Stimulated activated CD8-positive, alpha-beta memory T cell treated with anti-CD3 and anti-CD28 coated beads, Interleukin-12 subunit alpha, Interleukin-12 subunit beta, amount 100 ng/mL, for 24 hours (primary cell): ENCODE measurements at regions not wholly inside any gene's neighbourhood (a gene's known extent, or its start where the extent isn't known, plus 50 kb on each side); places are given as distances from the start of the nearest gene placed in this dataset.
"Not testable (repeated sequence)": the region's sequence is repeated elsewhere in the genome, so short reads cannot be mapped to it uniquely, and the experiment has no call there.

Experiments
- DNase-seq: peaks from one replicate; pipeline ENCODE4 v3.0.0-alpha.2; 2020; ENCODE audit errors: extremely low read depth

- DNase-seq: no peak
Observed at GRCh38 chrX:122552286-122552800, 631.7 kb upstream of the GRIA3 start.

GRCh38 chrX:122555925-122556324 lies 628.2 kb upstream of the GRIA3 start:
- no peak for DNase-seq

GRCh38 chrX:122565952-122566351 lies 618.1 kb upstream of the GRIA3 start:
- no peak for DNase-seq

- no peak for DNase-seq
Observed at GRCh38 chrX:122566401-122566800, 617.7 kb upstream of the GRIA3 start.

- DNase-seq: no peak
Observed at GRCh38 chrX:122567911-122568310, 616.2 kb upstream of the GRIA3 start.

GRCh38 chrX:122572461-122572860 lies 611.6 kb upstream of the GRIA3 start:
- no peak for DNase-seq

- DNase-seq: no peak
Observed at GRCh38 chrX:122579036-122579435, 605.0 kb upstream of the GRIA3 start.

GRCh38 chrX:122579526-122579925 lies 604.6 kb upstream of the GRIA3 start:
- no peak for DNase-seq

GRCh38 chrX:122582280-122582974 lies 601.7 kb upstream of the GRIA3 start:
- no peak for DNase-seq

GRCh38 chrX:122582975-122583305 lies 601.1 kb upstream of the GRIA3 start:
- DNase-seq: no peak

GRCh38 chrX:122583551-122583950 lies 600.5 kb upstream of the GRIA3 start:
- DNase-seq: no peak

- no peak for DNase-seq
Observed at GRCh38 chrX:122584981-122585380, 599.1 kb upstream of the GRIA3 start.

- DNase-seq: no peak
Observed at GRCh38 chrX:122586831-122587230, 597.2 kb upstream of the GRIA3 start.

- DNase-seq: no peak
Observed at GRCh38 chrX:122591546-122591945, 592.5 kb upstream of the GRIA3 start.

GRCh38 chrX:122596998-122597397 lies 587.1 kb upstream of the GRIA3 start:
- DNase-seq: no peak

GRCh38 chrX:122622795-122623194 lies 561.3 kb upstream of the GRIA3 start:
- no peak for DNase-seq

- DNase-seq: no peak
Observed at GRCh38 chrX:122625239-122625638, 558.8 kb upstream of the GRIA3 start.

- no peak for DNase-seq
Observed at GRCh38 chrX:122625821-122626220, 558.3 kb upstream of the GRIA3 start.

GRCh38 chrX:122626871-122627270 lies 557.2 kb upstream of the GRIA3 start:
- DNase-seq: no peak

GRCh38 chrX:122641136-122641535 lies 542.9 kb upstream of the GRIA3 start:
- DNase-seq: no peak

- DNase-seq: no peak
Observed at GRCh38 chrX:122641826-122642225, 542.3 kb upstream of the GRIA3 start.

GRCh38 chrX:122655256-122655655 lies 528.8 kb upstream of the GRIA3 start:
- not testable (repeated sequence) for DNase-seq

- DNase-seq: no peak
Observed at GRCh38 chrX:122666601-122667000, 517.5 kb upstream of the GRIA3 start.

GRCh38 chrX:122667667-122668066 lies 516.4 kb upstream of the GRIA3 start:
- DNase-seq: no peak
